ENCODE measurements at regions not wholly inside any gene's neighbourhood (a gene's known extent, or its start where the extent isn't known, plus 50 kb on each side); places are given as distances from the start of the nearest gene placed in this dataset.

DNA sequence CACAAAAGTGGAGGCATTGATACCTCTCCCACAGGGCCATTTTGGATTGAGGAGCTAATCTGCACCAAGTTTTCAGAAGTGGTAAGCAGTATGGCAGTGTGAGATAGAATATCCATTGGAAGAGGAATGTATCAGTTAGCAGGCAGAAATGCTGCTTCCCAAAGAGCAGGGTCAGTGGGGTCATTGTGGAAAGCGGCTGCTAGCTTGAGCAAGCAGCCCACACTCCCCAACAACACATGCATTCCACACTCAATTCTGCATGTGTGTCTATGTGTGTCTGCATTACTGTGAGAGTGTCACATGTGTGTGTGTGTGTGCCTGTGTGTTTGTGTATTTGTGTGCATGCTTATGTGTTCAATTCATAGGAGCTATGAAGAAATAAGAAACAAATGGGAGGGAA lies 190.9 kb upstream of the FOXA2 start:
- CTCF ChIA-PET: interaction anchor here (1.7 kb wide), 1 partner anchor 9 kb away, joined by 4 read pairs; no protein-coding TSS in a partner anchor

DNA sequence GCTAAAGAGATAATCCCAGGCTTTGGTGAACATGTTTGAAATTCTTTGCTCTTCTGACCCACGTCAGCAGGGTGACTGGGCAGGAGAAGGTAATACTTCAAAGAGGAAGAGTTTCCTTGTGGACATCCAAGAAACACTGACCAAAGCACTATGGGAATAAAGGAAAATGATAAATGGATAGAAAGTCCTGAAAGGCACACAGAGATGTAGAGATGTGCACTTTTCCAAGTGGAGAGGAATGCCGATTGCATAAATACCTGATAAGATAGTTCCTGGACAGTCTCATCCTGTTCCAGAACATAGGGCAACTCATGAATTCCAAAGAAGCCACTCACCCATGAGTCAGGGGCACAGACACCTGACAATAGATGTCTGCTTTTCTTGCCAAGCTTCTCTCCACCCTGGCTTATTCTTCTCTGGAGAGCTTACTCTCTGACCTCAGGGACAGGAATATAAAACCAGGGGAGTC lies 191.3 kb upstream of the FOXA2 start:
- ChIA-PET POLR2A (no interaction called here), CTCF (interaction anchor here (1.7 kb wide), 1 partner anchor 9 kb away, joined by 4 read pairs; no protein-coding TSS in a partner anchor)
- DNase-seq (ENCODE audit: extremely low spot score): no peak
- TF ChIP-seq, protein P1, sequence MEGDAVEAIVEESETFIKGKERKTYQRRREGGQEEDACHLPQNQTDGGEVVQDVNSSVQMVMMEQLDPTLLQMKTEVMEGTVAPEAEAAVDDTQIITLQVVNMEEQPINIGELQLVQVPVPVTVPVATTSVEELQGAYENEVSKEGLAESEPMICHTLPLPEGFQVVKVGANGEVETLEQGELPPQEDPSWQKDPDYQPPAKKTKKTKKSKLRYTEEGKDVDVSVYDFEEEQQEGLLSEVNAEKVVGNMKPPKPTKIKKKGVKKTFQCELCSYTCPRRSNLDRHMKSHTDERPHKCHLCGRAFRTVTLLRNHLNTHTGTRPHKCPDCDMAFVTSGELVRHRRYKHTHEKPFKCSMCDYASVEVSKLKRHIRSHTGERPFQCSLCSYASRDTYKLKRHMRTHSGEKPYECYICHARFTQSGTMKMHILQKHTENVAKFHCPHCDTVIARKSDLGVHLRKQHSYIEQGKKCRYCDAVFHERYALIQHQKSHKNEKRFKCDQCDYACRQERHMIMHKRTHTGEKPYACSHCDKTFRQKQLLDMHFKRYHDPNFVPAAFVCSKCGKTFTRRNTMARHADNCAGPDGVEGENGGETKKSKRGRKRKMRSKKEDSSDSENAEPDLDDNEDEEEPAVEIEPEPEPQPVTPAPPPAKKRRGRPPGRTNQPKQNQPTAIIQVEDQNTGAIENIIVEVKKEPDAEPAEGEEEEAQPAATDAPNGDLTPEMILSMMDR (IDR thresholded peaks at IDR 0.05; ENCODE audit: control extremely low read depth, extremely low read depth, low read depth, missing control alignments): no peak

More for the DNA sequence above, 190.9 kb upstream of the FOXA2 start:
- DNase-seq (ENCODE audit: extremely low spot score): no peak
- POLR2A ChIA-PET: no interaction called here
- TF ChIP-seq, protein P1 (IDR thresholded peaks at IDR 0.05; ENCODE audit: control extremely low read depth, extremely low read depth, low read depth, missing control alignments): no peak

DNA sequence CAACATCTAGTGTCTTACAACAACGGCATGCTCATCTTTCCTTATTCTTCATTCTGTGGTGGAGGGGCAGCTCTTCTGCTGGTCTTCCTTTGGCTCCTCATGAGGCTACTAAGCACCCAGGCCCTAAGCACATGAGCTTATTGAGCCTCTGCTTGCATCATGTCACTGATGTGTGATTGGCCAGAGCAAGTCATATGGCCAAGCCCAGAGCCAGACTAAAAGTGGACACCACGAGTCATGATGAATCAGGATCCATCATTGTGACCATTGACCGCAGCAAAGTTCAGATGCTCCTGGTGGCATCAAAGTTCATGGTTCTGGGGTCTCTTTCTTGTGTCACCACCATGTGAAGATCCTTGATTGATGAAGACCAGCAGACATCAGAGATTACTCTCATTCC lies 192.0 kb upstream of the FOXA2 start:
- ChIA-PET POLR2A (no interaction called here), CTCF (interaction anchor here (0.8 kb wide), 1 partner anchor 18 kb away, joined by 3 read pairs; no protein-coding TSS in a partner anchor)
- TF ChIP-seq, protein P1 (IDR thresholded peaks at IDR 0.05; ENCODE audit: control extremely low read depth, extremely low read depth, low read depth, missing control alignments): no peak
- no peak for DNase-seq (ENCODE audit: extremely low spot score)

DNA sequence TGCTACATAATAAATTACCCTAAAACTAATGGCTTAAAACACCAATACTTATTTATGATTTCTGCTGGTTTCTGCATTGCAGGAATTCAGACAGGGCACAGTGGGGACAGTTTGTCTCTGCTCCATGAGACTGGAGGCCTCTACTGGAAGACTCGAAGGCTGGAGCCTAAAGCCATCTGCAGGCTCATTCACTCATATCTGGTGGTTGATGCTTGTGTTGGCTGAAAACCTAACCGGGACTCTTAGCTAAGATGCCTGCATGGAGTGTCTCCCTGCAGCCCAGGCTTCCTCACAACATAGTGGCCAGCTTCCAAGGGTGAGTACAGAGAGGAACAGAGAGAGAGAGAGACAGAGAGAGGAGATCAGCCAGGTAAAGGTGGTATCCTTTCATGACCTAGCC lies 195.5 kb upstream of the FOXA2 start:
- TF ChIP-seq, protein P1 (IDR thresholded peaks at IDR 0.05; ENCODE audit: control extremely low read depth, extremely low read depth, low read depth, missing control alignments): no peak
- ChIA-PET CTCF (interaction anchor here (1.7 kb wide), 1 partner anchor 22 kb away, joined by 3 read pairs; no protein-coding TSS in a partner anchor), POLR2A (no interaction called here)
- DNase-seq (ENCODE audit: extremely low spot score): no peak

DNA sequence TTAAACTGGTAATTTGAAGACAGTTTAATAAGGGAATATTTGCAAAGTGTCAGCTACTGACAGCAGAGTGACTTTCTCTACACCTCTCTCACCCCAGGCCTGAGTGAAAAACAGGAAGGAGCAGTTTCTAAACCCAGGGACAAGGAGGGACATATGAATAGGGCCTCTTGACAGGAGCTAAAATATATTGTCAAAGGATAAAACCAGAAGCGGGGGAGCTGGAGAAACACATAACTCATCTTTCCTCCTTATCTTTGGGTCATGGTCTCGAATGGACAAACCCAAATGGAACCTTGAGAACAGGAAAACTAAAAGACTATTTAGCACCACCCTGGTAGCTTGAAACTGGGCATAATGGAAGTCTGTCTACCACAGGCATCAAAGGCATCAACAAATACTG lies 197.5 kb upstream of the FOXA2 start:
- DNase-seq (ENCODE audit: extremely low spot score): no peak
- POLR2A ChIA-PET: no interaction called here
- TF ChIP-seq, protein P1 (IDR thresholded peaks at IDR 0.05; ENCODE audit: control extremely low read depth, extremely low read depth, low read depth, missing control alignments): no peak
- CTCF ChIA-PET: interaction anchor here (1.3 to 1.7 kb wide), 3 partner anchors 9 to 108 kb away, joined by 3 to 4 read pairs (median 3); no protein-coding TSS in a partner anchor

DNA sequence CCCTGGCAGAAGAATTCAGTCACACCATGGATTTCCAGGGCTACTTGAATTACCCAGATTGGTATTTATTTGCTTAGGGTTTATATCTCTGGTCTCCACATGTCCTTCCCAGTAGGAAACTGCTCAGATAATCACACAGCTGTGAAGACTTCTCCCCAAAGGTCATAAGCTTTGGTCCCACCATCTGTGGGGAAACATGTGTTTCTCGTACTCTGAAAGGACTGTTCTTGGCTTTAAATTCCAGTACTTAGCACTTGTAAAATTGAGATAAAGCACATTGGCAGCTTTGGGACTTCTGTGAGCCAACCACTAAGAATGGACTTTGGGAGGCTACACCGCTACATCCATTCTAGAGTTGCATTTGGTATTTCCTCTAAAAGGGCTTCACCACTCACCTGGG lies 205.3 kb upstream of the FOXA2 start:
- TF ChIP-seq, protein P1 (IDR thresholded peaks at IDR 0.05; ENCODE audit: control extremely low read depth, extremely low read depth, low read depth, missing control alignments): no peak
- CTCF ChIA-PET: interaction anchor here (1.1 kb wide), 1 partner anchor 8 kb away, joined by 4 read pairs; no protein-coding TSS in a partner anchor
- DNase-seq (ENCODE audit: extremely low spot score): no peak
- POLR2A ChIA-PET: no interaction called here

Data from GM10248 (cell line).